SKM-1 treated with dmso at 0.1 percent for 144 hours (cell line): ENCODE measurements at regions not wholly inside any gene's neighbourhood (a gene's known extent, or its start where the extent isn't known, plus 50 kb on each side); places are given as distances from the start of the nearest gene placed in this dataset.

Experiments used
- DNase-seq: peaks from one replicate; lab custom pipeline; 2025; ENCODE audit not compliant: unreplicated experiment; lab: John Stamatoyannopoulos, UW

DNA sequence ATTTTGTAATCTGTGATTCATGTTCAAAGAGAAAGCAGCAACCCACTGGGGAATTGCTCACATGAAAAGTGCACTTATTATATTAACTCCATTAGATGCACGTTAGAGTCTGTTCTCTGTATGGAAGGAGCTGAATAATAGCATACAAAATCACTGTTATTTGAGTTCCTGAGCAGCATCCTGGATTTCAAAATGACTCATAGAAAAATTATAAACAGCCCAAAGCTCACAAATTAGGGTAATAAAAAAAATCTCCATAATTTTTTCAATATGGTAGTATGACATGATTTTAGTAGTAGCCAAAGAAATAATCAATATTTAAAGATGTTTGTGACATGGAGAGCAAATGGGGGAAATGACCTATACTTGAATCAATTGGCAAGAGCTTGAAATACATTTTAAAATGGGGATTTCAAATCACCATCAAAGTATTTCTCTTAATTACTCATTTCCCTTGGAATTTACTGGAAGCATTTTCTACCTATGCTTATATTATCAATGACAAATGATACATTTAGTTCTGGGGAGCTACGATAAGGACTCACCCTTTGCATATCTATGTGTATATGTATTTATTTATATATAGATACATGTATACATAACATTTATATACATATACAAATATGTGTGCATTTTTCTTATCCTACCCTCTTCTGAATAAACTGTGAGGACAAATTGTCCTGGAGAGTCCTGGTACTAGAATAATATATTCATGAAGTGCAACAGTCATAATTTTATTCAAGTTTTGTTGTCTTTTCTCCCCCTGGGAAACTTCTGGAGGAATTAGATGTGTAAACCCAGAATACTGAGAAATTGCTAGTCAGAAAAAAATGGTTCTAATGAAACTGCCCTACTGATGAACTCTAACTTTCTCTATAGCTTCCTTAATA, 116.3 kb downstream of the RPL22L1 start:
- DNase-seq: no peak

DNA sequence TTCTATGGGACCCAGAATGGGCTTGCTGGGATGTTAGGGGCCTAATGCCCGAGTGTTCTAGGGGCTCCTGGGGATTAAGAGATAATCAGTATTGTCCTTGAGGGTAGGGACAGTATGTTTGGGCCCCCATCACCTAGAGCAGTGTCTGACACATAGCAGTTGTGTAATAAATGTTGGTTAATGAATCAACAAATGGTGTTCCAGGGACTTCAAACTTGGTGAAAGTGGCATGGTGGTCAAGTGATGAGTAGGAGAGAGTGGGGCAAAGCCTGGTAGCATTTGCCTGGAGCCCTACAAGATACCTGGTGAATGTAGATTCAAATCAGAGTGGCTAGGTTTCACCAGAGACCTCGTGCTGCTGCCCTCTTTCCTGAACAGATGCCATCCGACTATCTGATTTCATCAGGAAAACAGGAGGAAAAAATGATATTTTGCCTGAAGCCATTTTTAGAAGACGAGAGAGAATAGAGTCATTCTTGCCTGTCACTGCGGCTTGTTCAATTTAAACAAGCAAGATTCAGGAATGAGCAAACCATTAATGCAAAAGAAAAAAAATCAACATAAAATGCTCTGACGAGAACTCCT, 117.3 kb downstream of the RPL22L1 start:
- no peak for DNase-seq

DNA sequence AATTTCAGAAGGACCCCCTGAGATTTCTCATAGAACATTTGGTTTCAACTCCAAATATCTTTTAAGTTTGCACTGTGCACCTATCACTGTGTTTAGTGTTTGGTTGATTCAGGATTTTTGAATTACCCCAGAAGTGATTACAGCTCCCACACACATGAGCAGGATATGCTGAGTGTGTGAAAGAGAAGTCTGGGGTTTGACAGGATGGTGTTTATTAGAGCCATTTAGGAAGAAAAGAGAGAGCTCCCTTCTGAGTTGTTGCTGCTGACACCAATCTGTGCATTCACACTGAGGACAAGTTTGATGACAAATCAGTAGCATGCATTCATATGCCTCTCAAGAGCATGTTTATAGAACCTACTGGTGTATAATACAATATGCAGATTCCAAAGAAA, 118.1 kb downstream of the RPL22L1 start:
- no peak for DNase-seq

DNA sequence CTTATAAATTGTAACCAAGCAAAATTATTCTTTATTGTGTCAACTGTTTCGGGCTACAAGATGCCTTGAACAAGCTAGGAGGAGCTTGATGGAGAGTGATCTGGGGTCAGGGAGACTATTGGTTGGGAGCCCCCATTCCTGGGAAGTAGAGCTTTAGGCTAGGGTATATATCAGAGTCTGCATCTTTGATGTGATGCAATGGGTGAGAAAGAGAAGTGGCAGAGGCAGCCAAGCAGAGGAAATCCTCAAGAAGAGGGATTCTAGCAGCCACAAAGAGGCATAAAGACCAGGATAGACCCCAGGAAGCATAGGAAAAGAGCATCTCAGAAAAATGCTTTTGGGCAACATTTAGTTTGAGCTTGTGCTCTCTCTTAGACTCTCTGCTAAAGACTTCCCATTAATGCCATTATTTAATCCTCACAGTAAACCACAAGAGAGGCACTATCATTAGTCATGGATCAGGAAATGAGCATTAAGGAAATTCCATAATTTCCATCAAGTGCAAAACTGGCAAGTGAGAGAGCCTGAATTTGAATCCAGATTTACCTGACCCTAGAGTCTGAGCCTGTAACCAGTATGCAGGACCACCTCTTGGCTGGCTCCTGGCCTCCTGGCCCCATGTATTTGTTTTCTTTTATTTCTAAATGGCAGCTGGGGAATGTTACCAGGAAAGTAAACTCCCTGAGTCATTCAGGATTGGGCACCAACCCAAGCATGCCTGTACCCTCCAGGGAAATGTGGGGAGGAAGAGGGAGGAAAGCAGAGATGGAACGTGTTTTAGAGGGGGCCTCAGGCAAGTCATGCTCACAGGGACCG, 118.7 kb downstream of the RPL22L1 start:
- DNase-seq: no peak

DNA sequence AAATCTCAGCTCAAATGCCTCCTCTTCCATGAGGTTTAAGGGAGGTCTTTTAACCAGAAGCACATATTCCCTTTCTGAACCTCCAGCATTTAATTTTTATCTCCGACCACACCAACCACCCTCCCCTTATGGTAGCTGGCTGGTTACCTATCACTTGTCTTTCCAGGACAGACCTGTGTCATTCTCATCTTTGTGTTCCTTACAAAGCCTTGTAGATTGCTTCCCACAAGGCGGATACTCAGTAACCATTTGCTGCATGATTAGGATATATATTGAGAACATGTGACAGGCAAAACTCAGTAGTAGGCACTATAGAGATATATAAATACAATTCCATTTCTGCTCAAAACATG, 119.5 kb downstream of the RPL22L1 start:
- DNase-seq: no peak

DNA sequence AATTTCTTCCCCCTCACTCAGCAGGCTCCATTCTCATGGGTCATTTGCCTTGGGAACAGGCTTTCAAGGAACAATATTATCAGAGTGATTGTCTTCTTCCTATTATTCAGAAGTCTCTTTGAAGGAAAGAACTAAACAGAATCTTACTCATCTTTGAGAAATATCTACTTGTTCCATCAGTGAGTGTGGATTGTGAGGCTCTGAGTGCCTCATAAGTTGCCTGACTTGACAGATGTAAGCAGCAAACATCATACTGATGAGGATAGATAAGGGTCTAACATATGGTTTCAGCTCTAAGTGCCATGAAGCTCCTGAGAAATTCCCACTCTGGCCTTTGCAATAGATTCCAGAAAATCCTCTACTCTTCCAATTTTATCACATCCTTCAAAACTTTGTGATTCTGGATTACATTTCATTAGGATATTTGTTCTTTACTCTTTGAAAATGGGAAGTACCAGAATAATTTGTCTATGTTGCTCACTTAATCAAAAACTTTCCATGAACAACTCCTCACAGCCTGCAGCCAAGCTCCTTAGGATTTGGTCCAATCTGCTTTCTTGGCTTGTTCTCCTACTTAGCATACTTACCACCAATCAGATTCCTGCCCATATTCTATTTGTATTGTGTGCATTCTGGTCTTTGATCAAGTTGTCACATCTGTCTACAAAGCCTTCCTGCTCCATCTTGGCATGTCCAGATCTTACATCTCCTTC, 120.1 kb downstream of the RPL22L1 start:
- DNase-seq: no peak

DNA sequence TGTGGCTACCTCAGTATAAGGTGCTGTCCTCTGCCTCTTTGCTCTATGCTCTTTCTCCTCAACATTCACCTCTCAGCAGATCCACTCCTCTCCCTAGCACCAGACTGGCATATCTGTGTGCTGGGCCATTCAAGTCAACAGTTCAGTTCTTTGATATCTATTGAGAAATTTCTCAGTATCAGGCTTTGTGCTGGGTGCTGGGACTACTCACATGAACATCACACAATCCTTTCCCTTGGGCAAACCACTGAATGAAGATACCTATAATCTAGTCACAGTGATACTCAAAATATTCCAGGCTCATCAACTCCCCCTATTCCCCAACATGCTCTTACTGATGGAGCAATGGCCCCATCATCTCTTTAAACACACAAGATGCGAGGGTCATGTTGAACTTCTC, 120.8 kb downstream of the RPL22L1 start:
- no peak for DNase-seq

DNA sequence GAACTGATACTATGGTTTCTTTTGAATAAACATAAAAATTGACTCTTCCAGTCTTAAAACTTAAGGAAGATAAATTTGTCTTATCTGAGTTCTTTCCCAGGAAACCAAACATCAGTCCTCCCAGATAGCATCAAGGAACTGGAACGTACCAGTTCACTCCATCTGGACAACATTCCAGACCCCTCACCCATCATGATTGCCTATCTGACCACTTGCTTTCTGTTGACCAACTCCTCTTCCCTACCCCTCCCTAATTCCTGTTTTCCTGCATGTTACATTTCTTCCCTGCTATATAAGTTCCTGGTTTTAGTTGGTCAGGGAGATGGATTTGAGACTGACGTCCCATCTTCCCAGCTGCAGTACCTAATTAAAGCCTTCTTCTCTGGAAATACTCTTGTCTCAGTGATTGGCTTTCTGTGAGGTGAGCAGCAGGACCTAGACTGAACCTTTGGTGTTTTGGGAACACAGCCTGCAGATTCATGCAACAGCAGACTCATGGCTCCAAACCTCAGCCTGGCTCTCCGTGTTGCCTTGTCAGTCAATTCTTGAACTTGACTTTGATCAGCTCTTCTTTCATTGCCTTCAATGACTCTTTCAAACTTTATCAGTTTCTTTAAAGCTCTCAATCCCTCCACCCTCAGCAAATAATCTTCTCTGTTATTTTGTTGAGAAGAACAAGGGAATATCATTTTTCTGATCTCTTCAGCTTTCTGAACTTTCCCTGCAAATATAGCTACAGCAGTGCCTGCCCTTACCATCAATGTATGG, 123.6 kb downstream of the RPL22L1 start:
- DNase-seq: no peak

DNA sequence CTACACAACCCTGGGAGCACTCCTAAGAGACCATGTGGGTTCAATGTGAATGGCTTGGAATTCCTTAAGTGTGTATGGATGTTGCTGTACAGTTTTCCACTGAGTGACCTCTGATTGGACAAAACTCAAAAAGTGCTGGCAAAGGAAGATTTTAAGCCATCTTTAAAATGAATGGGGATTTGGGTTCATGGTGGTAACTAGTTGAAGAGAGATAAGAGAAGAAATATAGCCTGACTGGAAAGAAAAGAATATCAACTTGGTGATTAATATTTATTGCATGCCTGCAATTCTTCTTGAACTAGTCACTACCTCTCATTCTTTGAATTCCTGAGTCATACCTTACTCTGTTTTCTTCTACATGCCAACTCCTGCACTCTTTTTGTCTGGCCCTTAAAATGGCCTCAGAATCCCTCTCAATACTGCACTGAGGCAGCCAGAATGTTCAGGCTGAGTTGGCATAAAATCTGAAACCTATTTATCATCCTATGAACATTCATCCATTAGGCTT, 124.7 kb downstream of the RPL22L1 start:
- DNase-seq: no peak

DNA sequence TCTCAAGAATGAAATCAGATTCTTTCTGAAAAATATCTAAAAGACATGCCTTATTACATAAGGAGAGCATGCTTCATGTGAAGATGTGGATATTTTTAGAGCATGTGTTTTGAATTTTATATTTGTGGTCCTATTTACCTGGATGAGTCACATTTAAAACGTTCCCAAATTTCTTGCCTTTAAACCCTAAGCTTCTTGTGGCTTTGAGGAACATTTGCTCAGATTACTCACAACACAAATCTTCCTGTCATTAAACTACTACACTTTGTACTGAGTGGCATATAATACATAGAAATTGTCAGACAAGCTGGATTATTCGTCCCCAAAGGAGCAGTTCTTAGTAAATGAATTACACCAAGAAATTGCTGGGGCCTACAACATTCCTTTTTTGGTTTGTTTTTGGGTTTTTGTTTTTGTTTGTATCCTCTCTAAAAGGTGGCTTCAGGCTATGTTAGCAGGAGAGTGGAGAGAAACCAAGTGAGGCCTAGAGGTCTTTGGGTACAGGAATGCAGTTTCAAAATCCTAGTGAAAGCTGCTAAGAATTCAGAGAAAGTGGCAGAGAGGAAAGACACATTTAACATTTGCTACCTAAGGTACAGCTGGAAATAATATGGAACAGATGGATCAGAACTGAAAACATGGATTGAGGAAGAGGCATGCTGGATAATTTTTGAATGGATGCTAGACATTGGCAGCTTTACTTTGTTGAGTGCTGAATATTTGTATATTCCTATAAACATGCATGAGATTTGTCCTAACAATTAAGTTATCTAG, 128.1 kb downstream of the RPL22L1 start:
- no peak for DNase-seq

DNA sequence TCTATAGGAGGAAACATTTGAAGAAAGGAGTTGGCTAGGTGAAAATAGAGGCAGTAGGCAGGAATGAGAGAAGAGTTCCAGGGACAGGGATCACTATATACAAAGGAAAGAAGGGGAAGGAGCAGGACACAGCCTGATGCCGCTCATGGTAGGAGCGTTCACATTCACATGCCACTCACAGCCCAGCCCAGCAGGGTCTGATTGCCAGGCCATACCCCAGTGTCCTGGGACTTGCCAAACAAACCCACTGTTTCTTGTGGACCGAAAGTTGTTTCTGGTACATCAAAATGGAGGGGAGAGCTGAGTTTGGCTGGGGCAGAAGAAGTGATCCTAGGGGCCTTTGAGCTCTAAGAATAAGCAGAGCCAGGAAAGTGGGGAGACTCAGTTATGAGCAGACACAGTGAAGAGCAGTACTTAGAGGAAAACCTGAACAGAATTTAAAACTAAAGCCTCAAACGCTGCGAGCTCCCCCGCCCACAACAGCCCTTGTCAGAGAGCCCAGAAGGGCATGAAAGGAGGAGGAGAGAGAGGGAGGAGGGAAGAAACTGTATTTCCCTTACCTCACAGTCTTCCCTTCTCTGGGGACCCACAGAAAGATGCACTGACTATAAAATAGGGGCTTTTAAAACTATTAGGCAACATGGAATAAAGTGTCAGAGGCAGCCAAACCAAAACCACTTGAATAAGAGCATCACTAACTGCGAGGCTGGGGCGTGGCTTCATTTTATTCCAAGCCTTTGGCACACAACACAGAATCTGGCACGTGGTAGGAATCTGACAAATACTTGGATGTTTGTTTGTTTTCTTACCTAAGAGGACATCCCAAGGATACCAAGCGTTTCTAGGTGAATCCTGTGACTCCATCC, 129.0 kb downstream of the RPL22L1 start:
- DNase-seq: no peak

DNA sequence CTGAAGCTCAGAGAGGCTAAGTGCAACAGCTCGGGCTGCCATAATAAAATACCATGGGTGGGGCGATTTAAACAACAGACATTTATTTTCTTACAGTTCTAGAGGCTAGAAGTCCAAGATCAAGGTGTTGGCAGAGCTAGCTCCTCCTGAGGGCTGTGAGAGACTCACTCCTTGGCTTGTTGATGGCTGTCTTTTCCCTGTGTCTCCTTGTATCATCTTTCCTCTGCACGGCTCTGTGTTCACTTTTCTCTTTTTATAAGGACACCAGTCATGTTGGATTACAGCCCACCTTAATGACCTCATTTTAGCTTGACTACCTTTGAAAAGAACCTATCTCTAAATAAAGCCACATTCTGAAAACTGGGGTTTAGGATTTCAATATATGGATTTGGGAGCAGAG, 129.7 kb downstream of the RPL22L1 start:
- DNase-seq: no peak

DNA sequence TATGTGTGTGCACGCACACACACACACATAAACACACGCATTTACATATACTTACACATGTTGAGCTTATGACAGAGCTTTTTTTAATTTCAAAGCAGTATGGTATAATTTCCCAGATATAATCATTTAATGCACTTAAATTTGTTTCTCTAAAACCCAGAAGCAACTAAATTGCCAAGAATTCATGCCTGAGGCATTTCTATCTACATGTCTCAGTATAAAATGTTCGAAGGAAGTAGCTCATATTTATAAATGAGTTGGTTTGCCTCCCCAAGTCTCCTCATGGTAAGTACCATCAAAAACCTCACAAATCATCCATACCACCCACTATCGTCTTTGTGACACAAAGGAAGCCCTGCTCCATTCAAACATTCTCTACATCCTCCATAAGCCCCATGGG, 130.6 kb downstream of the RPL22L1 start:
- no peak for DNase-seq

DNA sequence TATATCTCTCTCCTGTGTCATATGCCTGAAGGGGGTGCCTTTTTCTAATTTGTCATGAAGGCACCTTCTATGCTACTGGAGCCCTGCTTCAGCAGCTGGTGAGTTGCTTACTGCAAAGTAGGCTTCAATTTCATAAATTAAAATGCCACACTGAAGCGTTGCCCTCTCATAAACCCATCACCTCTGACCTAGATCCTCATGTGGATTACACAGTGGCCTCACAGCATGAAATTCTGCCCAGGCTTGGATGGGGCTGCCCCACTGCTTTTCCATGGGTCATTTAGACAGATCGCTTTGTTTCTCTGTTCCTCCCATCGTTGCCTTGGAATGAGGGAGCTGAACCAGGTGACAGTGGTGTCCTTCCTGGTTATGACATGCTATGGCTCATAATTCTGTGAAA, 131.2 kb downstream of the RPL22L1 start:
- DNase-seq: no peak

DNA sequence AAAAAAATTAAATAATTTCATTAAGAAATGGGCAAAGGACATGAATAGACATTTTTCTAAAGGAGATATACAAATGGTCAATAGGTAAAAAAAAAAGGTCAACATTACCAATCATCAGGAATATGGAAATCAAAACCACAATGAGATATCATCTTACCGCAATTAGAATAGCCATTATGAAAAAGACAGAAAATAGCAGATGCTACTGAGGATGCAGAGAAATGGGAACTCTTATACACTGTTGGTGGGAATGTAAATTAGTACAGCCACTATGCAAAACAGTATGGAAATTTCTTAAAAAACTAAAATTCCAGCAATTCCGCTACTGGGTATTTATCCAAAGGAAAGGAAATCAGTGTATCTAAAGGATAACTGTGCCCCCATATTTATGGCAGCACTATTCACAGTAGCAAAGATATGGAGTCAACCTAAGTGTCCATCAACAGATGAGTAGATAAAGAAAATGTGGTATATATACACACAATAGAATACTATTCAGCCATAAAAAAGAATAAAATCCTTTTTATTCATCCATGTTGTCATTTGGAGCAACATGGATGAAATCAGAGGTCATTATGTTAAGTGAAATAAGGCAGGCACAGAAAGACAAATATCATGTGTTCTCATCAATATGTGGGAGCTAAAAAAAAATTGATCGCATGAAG, 132.4 kb downstream of the RPL22L1 start:
- no peak for DNase-seq

DNA sequence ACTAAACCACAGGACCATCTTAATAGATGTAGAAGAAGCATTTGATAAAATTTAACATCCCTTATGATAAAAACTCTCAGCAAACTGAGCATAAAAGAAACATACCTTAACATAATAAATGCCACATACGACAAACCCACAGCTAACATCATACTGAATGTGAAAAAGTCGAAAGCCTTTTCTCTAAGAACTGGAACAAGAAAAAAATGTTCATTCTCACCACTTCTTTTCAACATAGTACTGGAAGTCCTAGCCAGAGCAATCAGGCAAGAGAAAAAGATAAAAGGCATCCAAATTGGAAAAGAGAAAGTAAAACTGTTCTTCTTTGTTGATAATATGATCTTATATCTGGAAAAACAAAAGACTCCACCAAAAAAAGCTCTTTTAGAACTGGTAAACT, 134.2 kb downstream of the RPL22L1 start:
- DNase-seq: no peak

DNA sequence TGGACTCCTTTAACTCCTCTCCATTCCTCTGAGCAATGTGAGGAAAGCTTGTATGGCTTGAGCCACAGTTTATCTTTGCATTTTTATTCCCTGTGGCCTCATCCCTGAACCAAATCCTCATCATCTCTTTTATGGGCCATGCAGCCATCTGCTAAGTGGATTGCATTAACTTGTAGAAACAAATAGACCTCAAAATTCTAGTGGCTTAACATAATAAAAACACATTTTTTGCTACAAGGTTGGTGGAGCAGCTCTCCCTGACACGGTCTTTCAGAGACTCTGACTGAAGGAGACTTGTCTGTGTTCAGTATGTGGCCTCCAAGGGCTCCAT, 135.3 kb downstream of the RPL22L1 start:
- DNase-seq: no peak

DNA sequence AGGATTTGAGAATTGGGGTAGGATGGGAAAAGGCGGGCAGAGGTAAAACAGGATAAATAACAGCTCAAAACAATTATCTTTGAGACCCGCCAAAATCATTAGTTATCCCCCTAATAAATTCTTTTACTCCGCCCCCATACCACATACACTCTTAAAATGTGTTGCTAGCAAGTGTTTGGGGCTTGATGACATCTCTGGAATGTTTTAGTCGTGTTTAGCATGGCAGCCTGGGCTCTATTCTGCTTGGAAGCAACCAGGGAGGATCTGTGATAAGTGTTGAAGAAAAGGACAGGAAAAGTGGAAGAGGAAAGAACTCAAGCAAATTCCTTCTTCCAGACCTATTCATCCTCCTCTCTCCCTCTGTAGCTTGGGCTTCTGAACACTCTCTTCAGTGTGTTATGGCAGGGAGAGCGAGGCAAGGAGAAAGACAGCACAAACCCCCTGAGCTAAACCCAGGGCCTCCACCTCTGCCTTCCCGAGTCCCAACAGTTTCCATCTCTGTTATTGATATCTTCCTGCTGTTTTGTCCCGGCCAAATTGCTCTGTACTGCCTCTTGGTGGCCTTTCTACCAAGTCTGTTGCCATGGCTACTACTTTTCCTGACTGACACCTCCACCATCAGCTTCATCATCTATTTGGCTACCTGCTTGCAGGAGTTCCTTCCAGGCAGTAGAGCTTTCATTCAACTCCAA, 135.8 kb downstream of the RPL22L1 start:
- DNase-seq: no peak
